NCI-H774 (cell line): ENCODE measurements at regions not wholly inside any gene's neighbourhood (a gene's known extent, or its start where the extent isn't known, plus 50 kb on each side); places are given as distances from the start of the nearest gene placed in this dataset.

Source experiments
- DNase-seq: peaks from one replicate; lab custom pipeline; 2025; lab: John Stamatoyannopoulos, UW

DNA sequence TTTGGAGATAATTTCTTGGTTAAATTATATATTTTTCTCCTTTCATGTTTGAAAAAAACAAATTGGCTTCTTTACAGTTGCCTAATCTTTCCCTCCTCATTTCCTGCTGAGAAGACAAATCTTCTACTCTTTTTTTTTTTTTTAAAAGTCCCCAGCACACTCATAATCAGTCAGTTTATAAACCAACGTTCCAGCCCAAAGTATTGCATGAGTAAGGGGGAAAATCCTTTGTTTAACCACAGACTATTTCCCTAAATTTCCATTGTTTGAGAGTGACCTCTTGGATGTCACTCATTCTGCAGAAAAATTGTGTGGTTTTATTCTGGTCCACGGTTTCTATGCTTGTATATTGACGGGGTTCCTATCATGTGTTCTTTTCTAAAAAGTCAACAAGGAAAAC lies 55.1 kb upstream of the TLR4 start:
- no peak for DNase-seq

DNA sequence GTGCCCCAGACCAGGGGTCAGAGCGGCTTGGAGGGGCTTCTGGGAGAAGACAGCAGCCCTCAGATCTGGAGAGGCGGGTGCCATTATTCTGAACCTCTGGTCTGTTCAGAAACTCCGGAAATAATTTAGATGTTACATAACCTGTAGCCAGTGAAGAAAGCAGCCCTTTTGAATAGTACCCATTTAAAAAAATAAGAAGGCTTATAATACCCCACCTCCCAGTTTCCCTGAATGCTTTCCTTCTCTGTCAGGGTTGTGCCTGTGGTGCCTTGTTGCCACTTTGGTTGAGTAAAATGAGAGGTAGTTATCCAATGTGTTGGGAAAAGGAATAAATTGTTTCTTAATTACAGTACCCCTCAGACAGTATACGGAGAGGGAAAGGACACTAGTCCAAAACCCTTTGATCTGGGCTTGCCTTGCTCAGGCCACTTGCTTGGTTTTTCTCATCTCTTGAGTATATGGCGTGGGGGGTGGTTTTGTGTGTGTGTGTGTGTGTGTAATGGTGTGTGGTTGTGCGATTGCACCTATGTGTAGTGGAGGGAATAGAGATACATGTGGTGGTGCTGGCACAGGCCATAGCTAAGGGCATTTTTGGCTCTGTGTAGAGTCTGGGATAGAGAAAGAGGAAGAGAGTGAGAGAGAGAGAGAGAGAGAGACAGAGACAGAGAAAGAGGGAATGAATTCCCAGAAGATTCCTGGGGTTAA lies 59.1 kb upstream of the TLR4 start:
- no peak for DNase-seq

DNA sequence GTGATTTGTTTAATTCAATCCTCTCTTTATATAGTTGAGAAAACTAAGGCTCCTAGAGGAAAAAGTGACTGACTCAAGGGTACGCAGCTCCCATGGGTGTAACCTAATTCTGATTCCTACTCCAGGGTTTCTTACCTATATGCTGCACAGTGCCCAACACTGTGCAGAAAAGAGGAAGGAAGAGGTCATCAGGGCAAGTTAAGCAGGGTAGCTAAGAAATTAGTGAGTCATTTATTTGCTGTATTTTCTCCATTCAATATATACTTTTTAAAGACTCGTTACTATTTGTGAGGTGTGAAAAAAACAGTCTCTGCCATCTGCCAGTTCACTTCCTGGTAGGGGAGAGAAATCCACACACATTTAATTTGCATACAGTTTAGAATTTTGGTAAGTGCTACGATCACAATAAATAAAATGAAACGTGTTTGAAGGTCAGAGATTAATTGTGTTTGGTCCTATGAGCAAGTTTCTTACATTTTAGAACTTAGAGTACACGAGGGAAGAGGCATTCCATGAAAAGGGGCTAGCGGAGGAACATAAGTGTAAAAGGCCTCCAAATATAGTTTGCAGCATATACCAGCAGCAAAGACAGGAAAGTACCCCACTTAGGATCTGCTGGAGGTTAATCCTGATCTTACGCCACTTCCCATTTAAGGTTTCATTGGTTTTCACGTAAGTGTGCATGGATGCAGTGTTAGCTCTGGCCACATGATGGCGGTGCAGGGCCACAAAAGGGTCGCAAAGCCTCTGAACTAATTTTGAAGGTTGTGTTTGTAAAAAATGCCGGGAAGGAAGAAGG lies 59.9 kb upstream of the TLR4 start:
- DNase-seq: peak; percentile 88

DNA sequence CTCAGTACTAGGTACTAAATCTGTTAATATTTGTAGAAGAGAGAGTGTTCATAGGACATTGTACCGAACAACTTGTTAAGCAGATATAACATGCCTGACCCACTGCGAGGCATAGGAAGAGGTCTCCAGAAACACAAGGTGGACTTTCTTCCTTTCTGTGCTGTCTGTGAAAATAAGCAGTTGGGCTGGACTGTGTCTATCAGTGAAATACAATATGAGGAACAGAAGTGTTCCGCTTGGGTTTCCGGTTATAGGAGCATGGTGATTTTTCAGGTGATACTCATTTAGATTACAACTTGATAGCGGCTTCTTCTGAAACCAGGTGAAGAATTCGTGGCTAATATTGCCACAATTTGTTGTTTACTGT lies 60.9 kb upstream of the TLR4 start:
- DNase-seq: no peak

DNA sequence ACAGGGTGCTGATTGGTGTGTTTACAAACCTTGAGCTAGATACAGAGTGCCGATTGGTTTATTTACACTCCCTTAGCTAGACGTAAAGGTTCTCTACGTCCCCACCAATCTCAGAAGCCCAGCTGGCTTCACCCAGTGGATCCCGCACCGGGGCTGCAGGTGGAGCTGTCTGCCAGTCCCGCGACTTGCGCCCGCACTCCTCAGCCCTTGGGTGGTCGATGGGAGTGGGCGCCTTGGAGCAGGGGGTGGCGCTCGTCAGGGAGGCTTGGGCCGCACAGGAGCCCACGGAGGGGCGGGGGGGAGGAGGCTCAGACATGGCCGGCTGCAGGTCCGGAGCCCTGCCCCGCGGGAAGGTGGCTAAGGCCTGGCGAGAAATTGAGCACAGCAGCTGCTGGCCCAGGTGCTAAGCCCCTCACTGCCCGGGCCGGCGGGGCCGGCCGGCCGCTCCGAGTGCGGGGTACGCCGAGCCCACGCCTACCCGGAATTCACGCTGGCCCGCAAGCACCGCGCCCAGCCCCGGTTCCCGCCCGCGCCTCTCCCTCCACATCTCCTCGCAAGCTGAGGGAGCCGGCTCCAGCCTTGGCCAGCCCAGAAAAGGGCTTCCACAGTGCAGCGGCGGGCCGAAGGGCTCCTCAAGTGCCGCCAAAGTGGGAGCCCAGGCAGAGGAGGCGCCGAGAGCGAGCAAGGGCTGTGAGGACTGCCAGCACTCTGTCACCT lies 61.5 kb upstream of the TLR4 start:
- DNase-seq: peak; percentile 1

DNA sequence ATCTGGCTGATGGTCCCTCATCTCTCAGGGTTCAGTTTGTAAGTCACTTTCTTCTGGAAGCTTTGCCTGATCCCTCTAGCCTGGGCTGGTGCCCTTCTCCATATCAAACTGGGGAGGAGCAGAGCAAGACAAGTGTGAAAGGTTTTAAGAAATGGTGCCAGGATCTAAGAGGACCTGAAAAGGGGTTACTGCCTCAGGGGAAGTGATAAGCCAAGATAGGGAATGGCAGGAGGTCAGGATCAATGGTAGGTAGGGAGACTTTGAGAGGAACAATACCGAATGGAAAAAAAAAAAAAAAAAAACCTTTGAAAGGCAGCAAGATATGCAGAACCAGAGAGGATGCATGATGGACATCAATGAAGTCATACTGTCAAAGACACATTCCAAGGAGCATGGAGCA lies 67.5 kb upstream of the TLR4 start:
- no peak for DNase-seq

DNA sequence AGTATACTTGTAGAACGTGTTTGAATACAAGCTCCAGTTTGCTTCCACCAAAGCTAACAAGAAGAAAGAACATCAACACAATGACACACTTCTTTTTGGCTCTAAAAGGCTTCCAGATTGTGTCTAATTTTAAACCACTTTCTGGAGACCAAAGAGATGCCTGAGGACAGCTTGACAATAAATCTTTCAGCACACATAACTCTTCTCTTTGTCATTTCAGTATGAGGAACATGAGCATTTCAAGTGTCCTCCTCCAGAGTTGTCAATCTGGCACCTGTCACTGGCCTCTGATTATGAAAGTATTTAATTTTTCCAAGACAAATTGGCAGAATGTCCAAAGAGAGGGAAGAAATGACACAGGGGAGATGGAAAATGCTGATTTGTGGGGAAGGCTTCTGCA lies 79.0 kb upstream of the TLR4 start:
- DNase-seq: no peak

DNA sequence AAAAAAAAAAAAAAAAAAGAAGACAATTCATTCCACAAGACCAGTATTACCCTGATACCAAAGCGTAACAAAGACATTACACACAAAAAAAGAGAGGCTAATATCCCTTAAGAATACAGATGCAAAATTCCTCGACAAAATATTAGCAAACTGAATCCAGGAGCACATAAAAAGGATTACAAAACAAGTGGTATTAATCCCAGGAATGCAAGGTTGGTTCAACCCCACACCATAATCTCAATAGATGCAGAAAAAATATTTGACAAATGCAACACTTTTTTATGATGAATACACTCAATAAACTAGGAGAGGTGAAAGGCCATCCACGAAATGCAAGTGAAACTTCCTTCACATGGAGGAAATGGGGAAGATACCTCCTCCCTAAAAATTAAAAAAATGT lies 80.1 kb upstream of the TLR4 start:
- DNase-seq: no peak

DNA sequence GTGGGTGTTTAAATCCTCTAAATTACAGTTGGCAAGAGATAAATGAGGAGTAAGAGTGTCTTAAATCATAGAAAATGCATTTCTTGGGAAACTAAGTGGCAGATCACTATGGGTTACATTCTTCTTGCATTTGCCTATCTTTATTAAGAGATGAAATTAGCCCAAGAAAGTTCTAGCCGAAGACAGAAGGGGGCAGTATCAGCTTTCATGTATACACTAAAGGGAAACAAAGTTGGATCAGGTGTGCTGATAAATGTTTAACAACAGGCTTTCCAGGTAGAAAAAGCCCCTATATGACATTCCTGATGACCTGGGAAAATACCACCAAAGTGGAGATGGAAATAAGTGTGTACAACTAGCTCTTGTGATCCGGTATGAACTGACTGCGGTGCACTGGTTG lies 81.9 kb upstream of the TLR4 start:
- no peak for DNase-seq

DNA sequence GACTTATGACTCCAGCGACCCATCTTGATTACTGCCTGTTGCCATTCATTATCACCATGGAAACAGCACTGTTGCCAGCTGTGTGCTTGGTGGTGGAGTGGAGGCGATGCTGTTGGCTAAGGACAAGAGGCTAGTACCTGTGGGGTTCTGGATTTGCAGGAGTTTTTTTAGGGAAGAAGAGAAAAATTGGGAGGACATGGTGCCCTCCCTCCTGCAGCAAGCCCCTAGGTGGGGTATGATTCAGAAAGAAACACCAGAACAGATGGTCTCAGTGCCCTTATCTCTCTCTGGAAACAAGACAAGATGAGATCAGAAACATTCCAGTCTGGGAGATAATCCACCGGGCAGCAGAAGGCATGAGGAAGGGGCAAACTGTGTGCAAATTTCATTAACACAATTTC lies 87.8 kb upstream of the TLR4 start:
- DNase-seq: peak; percentile 80

DNA sequence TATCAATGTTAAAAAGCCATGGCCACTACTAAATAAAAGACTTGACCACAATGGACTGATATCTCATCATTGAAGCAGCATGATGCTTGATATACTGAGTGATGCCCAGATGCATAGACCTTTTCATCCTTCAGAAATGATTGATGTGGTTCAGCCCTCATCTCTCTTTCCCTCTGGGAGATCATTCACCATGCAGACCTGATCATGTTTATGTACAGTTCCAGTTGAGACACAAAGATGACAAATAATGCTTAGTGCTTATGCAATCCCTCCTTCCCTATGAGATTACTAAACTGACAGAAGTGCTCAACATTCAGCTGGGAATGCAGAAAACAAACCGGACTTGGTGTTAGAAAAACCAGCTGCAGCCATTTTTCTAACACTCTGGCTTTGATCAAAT lies 91.9 kb upstream of the TLR4 start:
- DNase-seq: no peak

DNA sequence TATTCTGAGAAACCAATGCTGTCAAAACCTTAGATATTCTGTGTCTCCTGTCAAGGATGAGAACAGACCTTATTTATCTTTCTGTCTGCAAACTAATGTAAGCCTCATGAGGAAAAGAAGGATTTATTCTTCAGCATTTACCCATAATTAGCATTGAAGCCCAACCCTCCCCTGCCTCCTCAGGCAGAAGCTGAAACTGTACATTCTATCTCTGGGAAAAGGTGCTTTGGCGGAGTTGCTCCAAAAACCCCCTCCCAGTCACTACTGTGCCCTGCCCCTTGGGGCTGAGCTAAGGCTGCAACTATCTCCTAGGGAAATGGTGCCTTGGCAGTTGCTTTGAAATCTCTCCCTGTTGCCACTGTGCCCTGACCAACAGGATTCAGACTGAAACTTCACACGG lies 106.2 kb upstream of the TLR4 start:
- no peak for DNase-seq

DNA sequence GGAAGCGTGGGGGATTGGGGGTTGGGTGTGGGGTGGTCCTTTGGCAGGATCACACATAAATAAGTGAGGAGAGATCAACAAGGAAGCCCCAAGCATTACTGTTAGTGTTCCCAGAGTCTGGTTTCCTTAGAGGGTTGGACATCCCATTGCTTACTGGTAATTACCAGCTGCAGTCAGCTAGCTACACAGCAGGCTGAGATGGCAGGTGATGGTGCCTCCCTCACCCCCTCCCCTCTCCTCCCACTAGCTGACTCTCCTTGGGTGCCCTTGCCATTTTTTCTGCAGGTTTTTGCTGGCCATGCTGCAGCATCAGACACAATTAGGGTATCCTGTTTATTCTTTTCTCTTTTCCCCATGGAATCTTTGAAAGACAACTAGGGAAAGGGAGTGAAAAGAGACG lies 107.5 kb upstream of the TLR4 start:
- peak; percentile 34 for DNase-seq

DNA sequence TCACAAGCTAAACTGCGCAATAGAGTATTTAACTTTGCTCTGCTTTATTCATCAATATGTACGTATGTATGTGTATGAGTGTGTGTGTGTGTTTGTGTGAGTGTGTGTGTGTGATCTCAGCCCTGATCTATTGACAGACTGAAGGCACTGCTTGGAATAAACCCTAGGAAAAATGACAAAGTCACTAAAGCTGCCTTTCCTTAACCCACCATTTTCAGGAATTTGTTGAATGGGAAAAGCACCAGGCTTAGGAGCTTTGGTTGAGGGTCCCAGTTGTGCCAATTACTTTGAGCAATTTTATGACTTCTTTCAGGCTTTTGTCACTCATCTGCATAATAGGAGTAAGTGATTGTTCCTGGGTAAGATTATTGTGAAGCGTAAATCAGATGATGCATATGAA lies 108.6 kb upstream of the TLR4 start:
- no peak for DNase-seq

DNA sequence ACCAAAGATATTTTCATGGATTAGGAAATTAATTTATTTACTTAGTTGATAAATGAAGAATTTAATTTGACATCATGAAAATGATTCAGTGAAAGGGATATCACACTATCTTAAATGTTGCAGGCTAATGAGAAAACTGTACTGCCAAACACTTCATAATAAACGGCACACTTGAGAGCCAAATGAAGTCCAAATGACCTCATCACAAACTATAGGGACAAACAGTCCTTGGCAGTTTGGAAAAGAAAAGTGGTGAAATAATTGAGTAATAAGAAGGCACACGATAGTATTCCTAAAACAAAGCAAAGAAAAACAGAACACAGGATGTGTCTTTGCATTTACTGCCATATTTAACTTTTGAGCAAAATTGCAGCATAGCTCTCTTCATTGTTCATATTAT lies 116.9 kb upstream of the TLR4 start:
- peak; percentile 18 for DNase-seq

DNA sequence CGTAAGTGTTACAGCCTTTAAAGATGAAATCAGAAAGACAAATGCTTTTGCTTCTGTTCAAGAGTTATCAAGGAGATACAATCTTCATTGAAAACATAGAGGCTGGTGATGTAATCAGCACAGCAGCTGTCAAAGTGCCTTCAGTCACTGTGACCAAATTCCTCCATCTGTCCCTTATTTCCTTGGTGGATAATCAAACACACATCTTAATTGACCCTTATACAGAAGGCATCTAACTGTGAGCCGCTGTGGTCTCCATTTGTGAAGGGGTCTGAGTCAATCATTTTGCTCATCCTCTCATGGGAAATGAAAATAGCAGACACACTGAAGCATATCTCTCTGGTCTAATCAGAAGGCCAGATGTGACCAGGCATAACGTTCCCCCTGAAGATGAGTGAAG lies 130.1 kb upstream of the TLR4 start:
- DNase-seq: no peak

DNA sequence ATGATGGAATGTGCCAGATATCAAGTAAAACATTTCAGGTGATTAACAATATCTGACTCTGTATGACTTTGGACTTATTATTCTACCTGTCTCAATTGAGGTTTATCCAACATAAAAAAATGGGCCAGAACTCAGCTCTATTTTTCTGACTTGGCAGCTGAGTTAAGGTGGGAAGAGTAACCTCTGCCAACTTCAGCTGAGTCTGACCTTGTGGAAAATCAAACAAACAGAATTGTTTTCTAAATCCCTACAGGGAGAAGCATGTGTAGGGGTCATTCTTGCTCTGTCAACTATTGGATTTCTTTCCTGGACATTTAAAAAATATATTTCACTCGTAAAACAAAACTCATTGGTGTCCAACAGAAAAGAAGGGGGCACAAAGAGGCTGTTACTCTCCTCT lies 139.4 kb upstream of the TLR4 start:
- DNase-seq: no peak

DNA sequence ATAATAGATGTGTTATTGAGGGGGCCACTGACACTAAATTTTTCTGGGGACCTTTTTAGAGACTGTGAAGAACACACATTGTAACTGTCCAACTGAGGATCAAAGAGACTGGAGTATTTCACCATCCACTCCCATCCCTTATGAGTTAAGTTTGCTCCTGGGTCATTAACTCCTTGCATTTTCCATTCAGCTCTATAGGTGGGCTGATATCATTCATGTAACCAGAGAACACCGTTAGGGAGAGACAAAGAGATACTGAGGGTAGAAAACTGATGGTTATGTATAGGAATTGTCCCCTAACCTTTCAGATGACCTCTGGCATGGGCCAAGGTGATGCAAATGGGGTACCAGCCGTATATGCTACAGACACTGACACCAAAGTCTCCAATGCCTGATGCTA lies 142.4 kb upstream of the TLR4 start:
- DNase-seq: no peak

DNA sequence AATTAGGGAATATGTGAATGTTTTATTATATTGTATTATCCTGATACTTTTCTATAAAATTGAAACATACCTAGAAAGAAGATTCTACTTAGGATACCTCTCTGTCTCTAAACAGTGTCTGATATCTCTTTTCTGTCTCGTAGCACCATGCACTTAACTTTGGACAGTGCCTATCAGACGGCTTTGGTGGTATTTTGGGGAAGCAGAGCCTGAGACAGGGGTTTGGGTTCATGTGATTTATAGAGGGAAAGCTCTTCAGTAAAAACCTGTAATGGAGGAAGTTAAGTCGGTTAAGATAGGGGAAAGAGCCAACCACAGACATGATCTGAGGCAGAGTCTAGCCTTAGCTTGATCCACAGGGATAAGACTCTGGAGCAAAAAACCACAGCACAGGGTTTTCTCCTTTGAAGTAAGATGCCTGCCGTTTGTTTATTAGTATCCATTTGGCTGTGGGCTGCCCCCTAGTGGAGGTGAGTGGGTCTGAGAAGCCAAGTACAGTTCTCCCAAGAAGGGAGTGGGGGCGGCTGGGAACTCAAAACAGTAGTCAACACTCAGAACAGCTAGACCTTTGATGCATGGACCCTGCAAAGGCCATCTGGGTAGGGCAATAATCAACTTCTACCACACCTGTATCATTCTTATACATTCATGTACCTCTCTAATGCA lies 141.2 kb upstream of the ASTN2 start:
- DNase-seq: peak; percentile 44

DNA sequence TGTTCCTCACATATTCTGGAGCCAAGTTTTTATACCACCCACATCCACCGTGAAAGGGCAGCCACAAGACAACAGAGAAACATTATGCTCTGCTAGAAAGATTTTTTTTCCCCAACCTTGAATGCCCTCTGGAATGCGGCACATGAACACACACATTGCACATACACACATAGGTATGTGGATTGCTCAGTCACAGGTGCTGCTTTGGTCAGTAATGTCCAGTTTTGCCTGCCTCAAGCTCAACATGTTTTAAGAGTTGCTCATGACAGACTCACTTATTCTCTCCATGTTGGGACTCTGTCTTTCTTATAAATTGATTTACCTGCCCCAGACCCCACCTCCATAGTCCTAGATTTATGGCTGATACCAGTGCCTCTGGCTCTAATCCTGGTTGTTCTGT lies 138.0 kb upstream of the ASTN2 start:
- DNase-seq: no peak

DNA sequence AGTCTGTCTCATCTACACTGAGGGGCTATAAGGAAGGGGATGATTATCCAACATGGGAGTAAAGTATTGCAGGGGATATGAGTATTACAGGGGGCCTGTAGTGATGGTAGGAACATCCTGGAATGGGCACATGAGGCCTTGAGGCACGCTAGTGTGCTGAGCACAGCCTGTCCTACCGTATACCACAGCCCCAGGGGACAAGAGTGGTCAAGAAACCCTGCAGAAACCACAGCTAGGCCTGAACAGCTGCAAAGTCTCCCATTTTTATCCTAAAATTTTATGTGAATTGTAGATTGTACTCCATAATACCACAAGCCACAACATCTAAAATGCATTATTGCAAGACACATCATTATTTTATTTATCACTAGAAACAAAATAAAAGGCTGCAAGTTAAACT lies 136.3 kb upstream of the ASTN2 start:
- no peak for DNase-seq

DNA sequence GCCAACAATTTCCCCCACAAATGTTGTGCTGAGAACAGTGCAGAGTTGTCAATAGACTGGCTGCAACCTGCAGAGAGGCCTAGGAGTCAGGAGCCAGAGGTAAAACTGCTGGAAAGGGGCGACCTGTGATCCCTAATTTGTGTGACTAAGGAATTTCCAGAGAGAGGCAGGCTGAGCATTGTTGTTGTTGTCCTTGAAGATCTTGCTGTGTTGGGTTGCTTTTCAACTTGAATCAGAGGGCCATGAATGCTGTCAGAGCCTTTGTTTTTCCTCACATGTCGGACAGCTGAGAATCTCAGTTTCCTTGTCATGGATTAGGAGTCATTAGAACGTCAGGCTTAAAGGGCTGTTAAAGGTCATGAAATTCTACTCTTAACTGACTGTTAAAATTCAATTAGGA lies 134.6 kb upstream of the ASTN2 start:
- DNase-seq: no peak

DNA sequence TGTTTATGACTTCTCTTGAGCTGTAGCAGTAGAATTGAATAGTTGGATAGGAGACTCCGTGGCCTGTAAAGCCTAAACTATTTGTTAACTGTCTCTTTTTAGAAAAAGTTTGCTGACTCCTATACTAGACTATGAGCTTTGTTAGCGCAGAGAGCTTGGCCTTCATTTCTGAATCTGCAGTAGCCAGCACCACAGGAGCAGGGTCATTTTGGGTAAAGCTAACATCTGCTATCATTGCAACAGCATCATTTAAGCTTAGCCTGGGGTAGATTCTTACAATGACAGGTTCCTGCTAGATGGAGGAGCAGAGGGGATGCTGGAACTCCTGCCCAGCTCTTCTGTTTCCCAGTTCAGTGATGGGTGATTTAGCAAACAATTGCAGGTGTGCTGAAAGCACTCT lies 133.7 kb upstream of the ASTN2 start:
- no peak for DNase-seq
